GM19035 (cell line): ENCODE measurements at regions not wholly inside any gene's neighbourhood (a gene's known extent, or its start where the extent isn't known, plus 50 kb on each side); places are given as distances from the start of the nearest gene placed in this dataset.

Experiments
- ATAC-seq: cut with Tn5 transposase; IDR thresholded peaks from one replicate; pipeline ENCODE4 v1.9.1; 2021; ENCODE audit not compliant: unreplicated experiment

DNA sequence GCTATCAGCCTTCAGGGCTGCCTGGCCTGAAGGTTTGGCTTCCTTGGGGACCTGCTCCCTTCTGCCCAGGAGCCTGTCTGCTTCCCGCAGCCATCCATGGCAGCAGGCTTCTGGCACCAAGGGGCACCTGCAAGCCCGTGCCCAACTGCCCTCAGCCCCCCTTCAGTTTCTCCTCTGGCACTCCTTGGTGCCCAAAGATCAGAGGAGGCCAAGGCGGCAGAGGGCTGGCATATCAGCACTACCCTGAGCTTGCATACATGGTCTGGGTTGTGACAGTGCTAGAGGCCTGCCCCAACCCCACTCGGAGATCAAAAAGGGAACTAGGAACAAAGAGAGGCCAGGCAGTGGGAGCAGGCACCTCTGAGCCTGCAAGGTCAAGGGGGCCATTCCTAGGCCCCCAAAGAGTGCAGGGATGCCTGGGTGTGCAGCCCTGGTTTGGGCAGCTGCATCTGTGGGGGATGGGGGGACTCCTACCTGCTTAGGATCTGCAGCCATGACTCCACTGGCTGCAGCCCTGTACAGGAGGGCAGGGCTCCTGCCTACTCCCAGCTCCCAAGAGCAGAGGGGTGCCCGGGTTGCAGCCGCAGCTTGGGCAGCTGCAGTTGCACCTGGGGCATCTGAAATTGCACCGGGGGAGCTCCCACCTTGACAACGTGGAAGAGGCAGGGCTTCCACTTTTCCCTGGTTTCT is 76.2 kb upstream of the TP63 start:
- ATAC-seq: no peak

DNA sequence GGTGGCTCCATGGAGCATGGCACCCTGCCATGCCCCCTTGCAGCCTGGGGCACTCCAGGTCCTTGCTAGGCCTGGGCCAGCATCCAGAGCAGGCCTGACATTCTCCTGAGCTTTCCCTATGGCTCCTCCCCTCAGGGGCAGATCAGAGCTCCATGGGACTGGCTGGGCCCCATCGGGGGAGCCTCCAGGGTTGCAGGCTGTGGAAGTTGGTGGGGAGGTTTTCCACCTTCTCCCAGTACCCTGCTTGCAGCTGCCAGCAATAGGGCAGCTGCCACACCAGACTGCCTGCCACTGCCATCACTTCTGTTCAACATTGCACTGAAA is 75.7 kb upstream of the TP63 start:
- ATAC-seq: no peak

DNA sequence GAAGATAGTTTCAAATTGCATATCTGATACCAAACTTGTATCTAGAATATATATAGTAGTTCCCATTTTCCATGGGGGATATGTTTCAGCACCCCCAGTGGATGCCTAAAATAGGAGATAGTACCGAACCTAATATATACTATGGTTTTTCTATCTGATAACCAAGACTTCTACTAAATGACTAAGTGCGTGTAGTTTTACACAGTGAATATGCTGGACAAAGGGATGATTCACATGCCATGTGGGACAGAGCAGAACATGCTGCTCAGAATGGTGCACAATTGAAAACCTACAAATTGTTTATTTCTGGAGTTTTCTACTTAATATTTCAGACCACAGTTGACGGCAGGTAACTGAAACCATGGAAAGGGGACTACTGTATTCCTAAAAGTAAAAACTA is 73.4 kb upstream of the TP63 start:
- ATAC-seq: no peak

GRCh38 chr3:189561256-189561655 is 69.9 kb upstream of the TP63 start:
- no peak for ATAC-seq

DNA sequence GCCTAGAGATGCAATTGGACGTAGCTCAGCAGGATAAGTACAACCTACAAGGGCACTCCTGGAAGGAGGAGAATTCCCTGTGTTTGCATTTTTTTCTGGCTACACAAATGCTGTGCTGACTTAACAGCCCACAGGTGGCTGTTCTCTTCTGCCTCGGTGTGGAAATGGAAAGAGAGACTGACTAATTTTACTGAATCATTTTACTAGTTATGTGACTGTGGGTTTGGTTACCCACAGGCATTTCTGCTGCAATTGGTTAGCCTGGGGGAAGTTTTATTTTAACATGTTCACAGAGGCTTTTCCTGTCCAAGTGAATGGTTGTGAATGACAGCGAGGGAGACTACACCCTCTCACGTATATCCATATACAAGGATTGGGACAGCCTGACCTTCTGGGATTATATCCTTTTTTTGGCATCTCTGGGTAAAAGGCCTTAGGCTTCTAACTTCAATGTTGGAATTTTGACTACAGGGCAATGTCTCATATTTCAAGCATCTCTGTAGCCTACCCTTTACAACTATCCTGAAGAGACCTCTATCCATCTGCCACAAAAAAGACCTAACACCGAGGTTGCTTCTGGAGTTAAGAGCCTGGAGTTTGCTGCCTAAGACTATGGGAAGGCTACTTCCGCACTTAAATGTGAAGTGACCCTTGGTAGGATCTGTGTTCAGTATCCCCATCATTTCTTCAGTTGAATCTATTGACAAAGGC is 67.2 kb upstream of the TP63 start:
- peak; percentile 59 for ATAC-seq

DNA sequence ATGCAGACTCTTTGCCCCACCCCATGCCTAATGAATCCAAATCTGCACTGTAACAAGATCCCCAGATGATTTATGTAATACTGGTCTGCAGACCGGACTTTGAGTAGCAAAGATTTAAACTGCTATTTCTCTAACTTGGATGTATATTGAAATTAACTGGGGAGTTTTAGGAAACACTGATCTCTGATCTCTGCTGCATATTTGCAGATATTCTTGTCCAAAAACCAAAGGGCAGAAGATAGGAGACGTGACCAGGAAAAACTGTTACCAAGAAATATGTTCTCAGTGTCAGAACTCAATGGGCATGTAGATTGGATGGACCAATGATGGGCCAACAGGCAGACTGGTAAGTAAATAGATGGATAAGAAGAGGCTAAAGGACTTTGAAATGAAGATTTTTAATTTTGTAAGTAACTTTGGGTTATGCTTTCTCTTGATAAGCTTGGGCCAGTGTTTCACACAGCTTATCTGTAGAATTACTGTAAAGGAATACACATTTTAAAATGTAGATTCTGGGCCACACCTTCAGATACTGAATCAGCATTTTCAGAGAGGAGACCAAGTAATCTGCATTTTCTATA is 64.5 kb upstream of the TP63 start:
- no peak for ATAC-seq

- ATAC-seq: peak; percentile 28
Measured at GRCh38 chr3:189567322-189567721, 63.9 kb upstream of the TP63 start.

GRCh38 chr3:189567766-189568420 is 63.3 kb upstream of the TP63 start:
- peak; percentile 46 for ATAC-seq

DNA sequence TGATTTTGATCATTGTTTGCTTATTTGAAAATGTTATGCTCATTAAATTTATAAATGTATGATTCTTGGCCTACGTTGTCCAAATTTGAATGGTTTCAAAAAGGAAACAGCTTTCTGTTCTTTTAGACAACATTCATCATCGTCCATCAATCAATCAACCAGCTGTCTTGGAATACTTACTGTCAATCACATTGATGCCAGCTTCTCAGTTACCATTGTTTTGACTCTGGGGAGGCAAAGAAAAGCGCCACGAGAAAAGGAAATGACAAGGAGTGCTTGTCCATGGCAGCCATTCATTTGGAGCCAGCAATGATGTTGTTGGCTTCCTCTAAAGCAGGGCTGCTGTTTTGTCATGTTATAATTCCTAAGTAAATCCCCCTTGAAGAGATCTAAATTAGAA is 62.2 kb upstream of the TP63 start:
- ATAC-seq: no peak

DNA sequence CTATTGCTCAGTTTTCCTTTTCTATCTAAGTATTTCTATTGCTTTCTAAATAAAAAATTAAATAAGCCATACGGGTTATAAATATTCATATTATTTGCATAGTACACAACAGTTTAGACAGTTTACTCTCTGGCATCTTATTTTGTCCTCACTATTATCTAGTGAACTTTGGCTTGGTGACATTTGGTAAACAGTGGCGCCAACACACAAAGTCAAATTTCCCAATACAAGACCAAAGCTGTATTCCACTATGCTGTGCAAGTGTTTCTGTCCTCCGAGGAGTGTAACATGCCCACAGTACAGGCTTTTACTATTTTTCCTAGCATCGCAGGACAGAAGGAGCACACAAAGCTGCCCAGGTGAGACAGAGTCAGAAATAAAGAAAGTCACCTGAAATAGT is 61.7 kb upstream of the TP63 start:
- no peak for ATAC-seq

DNA sequence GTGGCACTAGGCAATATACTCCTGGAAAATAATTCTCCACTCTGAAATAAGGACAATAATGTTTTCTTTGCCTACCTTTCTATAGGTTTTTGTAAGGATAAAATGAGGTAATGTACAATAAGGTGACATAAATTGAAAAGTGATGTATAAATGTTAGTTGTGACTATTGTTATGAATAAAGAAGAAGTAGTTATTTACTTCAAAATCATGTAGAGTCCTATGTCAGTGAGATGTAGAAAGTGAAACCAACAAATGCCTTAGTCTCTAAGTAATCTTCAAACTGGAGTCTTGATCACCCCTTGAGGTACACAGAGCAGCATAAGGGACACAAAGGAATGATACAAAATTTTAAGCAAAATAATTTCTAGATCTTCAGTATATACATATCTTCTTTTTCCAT is 60.3 kb upstream of the TP63 start:
- peak; percentile 67 for ATAC-seq

DNA sequence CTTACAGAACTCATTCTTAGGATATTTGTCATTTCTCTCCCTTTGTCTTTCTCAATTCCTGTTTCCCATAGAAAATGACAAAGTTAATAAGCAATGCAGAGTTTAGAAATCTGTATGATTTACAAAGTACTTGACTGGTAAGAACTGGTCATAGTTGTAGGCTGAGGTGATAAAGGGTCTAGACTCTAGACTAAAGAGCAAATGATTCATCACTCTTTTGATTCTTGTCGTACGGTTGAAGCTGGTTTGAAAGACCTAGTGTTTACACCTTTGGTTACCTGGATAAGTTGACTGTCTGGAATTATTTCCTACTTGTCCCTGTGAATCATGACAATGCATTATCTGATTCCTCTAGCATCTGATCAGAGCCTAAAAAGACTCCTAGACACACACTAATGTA is 58.9 kb upstream of the TP63 start:
- no peak for ATAC-seq

- ATAC-seq: no peak
Measured at GRCh38 chr3:189573004-189573403, 58.2 kb upstream of the TP63 start.

GRCh38 chr3:189576486-189576885 is 54.7 kb upstream of the TP63 start:
- ATAC-seq: no peak

- ATAC-seq: no peak
Measured at GRCh38 chr3:189577050-189577951, 53.9 kb upstream of the TP63 start.

DNA sequence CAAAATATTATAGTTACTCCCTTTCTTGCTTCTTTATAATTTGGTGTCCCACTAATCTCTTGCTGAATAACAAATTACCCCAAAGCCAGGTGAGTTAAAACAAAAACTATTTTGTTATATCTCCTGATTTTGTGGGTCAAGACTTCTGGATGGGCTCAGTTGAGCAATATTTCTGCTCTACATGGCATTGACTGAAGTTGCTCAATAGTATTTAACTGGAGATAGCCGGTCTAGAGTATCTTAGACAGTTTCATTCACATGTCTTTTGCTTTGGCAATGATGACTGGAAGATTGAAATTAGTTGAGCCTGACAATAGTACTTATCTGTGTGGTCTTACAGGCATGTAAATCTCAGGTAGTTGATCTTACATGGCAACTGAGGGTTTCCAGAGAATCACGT is 51.0 kb upstream of the TP63 start:
- no peak for ATAC-seq
